ENCODE measurements at regions not wholly inside any gene's neighbourhood (a gene's known extent, or its start where the extent isn't known, plus 50 kb on each side); places are given as distances from the start of the nearest gene placed in this dataset.

DNA sequence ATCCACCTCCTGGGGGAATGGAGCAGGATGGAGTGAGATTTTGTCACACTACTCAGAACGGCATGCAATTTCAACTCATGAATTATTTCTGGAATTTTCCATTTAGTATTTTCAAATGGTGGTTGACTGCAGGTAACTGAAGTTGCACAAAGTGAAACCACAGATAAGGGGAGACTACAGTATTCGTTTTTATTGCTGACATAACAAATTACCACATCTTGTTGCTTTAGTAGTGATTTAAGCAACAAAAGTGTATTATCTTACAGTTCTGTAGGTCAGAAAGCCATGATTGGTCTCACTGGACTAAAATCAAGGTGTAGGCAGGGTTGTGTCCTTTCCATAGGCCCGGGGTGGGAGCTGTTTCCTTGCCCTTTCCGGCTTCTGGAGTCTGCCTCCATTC is 133.4 kb upstream of the B3GAT2 start:
- TF ChIP-seq, protein P1, sequence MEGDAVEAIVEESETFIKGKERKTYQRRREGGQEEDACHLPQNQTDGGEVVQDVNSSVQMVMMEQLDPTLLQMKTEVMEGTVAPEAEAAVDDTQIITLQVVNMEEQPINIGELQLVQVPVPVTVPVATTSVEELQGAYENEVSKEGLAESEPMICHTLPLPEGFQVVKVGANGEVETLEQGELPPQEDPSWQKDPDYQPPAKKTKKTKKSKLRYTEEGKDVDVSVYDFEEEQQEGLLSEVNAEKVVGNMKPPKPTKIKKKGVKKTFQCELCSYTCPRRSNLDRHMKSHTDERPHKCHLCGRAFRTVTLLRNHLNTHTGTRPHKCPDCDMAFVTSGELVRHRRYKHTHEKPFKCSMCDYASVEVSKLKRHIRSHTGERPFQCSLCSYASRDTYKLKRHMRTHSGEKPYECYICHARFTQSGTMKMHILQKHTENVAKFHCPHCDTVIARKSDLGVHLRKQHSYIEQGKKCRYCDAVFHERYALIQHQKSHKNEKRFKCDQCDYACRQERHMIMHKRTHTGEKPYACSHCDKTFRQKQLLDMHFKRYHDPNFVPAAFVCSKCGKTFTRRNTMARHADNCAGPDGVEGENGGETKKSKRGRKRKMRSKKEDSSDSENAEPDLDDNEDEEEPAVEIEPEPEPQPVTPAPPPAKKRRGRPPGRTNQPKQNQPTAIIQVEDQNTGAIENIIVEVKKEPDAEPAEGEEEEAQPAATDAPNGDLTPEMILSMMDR (conservative IDR thresholded peaks at IDR 0.05), result no peak
- no peak for TF ChIP-seq ZFX (IDR thresholded peaks at IDR 0.05)
